Skeletal muscle tissue (tissue), 3 donors: ENCODE measurements at regions not wholly inside any gene's neighbourhood (a gene's known extent, or its start where the extent isn't known, plus 50 kb on each side); places are given as distances from the start of the nearest gene placed in this dataset.
"Not testable (repeated sequence)": the region's sequence is repeated elsewhere in the genome, so short reads cannot be mapped to it uniquely, and the experiment has no call there.

Experiments
- H3K27ac ChIP-seq: one replicate; pipeline ENCODE4 v1.7.0; 2013; ENCODE audit warnings: mild to moderate bottlenecking, low read depth, low read length, inconsistent platforms
- H3K27me3 ChIP-seq, 3 donors: one replicate each; pipeline ENCODE4 v1.7.0; 2013; ENCODE audit warnings: low read length in 3 of 3; ENCODE audit not compliant: control insufficient read depth in 3 of 3, insufficient read depth in 3 of 3
- H3K36me3 ChIP-seq, 3 donors: one replicate each; pipeline ENCODE4 v1.7.0; 2013; ENCODE audit warnings: low read length in 3 of 3; ENCODE audit not compliant: control insufficient read depth in 3 of 3, insufficient read depth in 3 of 3
- H3K4me1 ChIP-seq, 3 donors: one replicate each; pipeline ENCODE4 v1.7.0; 2013; ENCODE audit warnings: low read length in 3 of 3, mild to moderate bottlenecking in 3 of 3; ENCODE audit not compliant: control insufficient read depth in 3 of 3, insufficient read depth in 3 of 3
- H3K4me3 ChIP-seq, 3 donors: one replicate each; pipeline ENCODE4 v1.7.0; 2013; ENCODE audit warnings: low read length in 3 of 3
- H3K9ac ChIP-seq, 3 donors: one replicate each; pipeline ENCODE4 v1.7.0; 2013; ENCODE audit warnings: low read length in 3 of 3, mild to moderate bottlenecking in 3 of 3, moderate library complexity in 2 of 3, low read depth in 1 of 3
- H3K9me3 ChIP-seq, 3 donors: one replicate each; pipeline ENCODE4 v1.7.0; 2013; ENCODE audit warnings: low read length in 3 of 3; ENCODE audit not compliant: control insufficient read depth in 3 of 3
- donor health status: Osteomylitis.

DNA sequence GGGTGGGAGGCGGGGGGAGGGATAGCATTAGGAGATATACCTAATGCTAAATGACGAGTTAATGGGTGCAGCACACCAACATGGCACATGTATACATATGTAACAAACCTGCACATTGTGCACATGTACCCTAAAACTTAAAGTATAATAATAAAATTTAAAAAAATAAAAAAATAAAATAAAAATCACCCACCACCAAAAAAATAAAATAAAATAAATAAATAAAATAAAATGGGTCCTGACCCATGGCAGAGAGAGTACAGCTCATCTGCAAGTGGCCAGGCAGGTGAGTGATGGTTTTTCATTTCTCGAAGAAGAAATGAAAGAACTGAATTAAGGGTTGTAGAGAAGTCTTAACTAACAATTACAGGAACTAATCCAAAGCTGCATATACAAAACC, 92.4 kb downstream of the ACAA2 start:
- H3K9ac ChIP-seq, H3K27me3 ChIP-seq, H3K4me1 ChIP-seq, H3K4me3 ChIP-seq, H3K9me3 ChIP-seq, H3K27ac ChIP-seq, H3K36me3 ChIP-seq: not testable (repeated sequence)

- Histone ChIP-seq H3K36me3 (no peaks in the 10 kb centered on the region), H3K9me3 (no peaks in the 10 kb centered on the region), H3K4me3 (no peak overlapping the region), H3K27me3 (no peaks in the 10 kb centered on the region), H3K27ac (no peak overlapping the region), H3K9ac (no peak overlapping the region), H3K4me1 (no peaks in the 10 kb centered on the region)
Observed at GRCh38 chr18:49717617-49718016, 95.7 kb downstream of the ACAA2 start.

- no peak overlapping the region for H3K9ac ChIP-seq
- no peaks in the 10 kb centered on the region for H3K27me3 ChIP-seq
- no peaks in the 10 kb centered on the region for H3K4me1 ChIP-seq
- H3K36me3 ChIP-seq: no peaks in the 10 kb centered on the region
- H3K27ac ChIP-seq: no peak overlapping the region
- no peaks in the 10 kb centered on the region for H3K9me3 ChIP-seq
- no peak overlapping the region for H3K4me3 ChIP-seq
Observed at GRCh38 chr18:49716035-49716434, 97.3 kb downstream of the ACAA2 start.

DNA sequence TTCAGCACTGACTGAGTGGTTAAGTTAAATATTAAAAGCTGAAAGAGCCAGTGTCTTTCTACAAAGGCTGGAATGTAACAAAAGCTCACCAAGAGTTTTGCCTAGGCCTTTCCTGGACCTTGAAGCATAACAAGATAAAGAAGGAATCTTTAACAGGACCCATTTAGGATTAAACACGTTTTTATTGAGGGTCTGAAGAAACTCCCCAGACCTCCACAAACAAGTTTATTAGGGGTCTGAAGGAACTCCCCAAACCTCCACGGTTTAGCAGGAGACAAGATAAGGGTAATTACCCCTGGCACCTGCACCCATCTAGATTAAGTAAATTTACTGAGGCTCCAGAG, 104.0 kb downstream of the ACAA2 start:
- no peak overlapping the region for H3K4me3 ChIP-seq
- H3K4me1 ChIP-seq: no peaks in the 10 kb centered on the region
- no peak overlapping the region for H3K27ac ChIP-seq
- no peaks in the 10 kb centered on the region for H3K9me3 ChIP-seq
- H3K27me3 ChIP-seq: no peaks in the 10 kb centered on the region
- no peak overlapping the region for H3K9ac ChIP-seq
- H3K36me3 ChIP-seq: no peaks in the 10 kb centered on the region

GRCh38 chr18:49708662-49709346, 104.5 kb downstream of the ACAA2 start:
- Histone ChIP-seq H3K36me3 (no peaks in the 10 kb centered on the region), H3K27me3 (no peaks in the 10 kb centered on the region), H3K9ac (no peak overlapping the region), H3K27ac (no peak overlapping the region), H3K9me3 (no peaks in the 10 kb centered on the region), H3K4me1 (no peaks in the 10 kb centered on the region), H3K4me3 (no peak overlapping the region)

DNA sequence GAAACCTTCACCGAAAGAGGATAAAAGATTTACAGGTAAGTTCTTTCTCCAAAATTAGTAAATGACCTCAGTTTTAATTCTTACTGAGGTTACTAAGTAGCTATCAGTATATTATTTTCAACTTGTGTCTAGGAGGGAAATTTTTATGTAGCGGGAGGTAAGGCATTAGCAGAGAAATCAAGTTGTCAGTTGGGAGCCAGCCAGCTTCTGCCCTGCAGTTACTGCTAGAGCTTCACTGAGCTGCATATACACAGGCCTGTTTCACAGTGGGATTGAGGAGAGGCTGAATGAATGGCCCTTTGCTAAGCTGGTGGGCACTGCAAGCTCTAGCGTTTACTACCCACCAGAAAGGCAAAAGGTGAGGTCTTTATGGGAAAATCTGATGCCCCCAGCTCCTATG, 105.7 kb downstream of the ACAA2 start:
- H3K27me3 ChIP-seq: no peaks in the 10 kb centered on the region
- H3K4me1 ChIP-seq: no peaks in the 10 kb centered on the region

GRCh38 chr18:49704334-49704733, 109.0 kb downstream of the ACAA2 start:
- Histone ChIP-seq H3K9me3 (no peaks in the 10 kb centered on the region), H3K27me3 (no peaks in the 10 kb centered on the region), H3K9ac (no peak overlapping the region), H3K27ac (no peak overlapping the region), H3K36me3 (no peaks in the 10 kb centered on the region), H3K4me3 (no peak overlapping the region), H3K4me1 (no peaks in the 10 kb centered on the region)

More for the DNA sequence above, 105.7 kb downstream of the ACAA2 start:
- H3K9ac ChIP-seq: no peak overlapping the region
- no peak overlapping the region for H3K4me3 ChIP-seq
- H3K9me3 ChIP-seq: no peaks in the 10 kb centered on the region
- no peak overlapping the region for H3K27ac ChIP-seq
- H3K36me3 ChIP-seq: no peaks in the 10 kb centered on the region

DNA sequence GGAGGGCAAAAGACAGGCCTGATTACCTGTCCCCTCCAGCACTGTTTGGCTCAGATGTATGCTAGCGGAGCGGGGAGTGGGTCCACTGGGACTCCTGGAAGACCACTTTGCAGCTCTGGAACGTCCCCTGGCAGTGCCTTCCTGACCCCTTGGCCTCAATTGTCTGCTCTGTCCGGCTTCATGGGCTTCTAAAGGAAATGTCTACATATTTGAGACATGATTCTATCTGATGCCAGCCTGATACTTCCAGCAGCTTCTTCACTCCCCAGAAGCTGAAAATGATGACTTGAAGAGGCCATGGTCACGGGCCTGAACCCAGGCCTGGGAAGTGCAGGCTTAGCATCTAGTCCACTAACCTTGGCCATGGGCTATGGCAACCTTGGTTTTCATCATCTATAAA, 112.1 kb downstream of the ACAA2 start:
- H3K36me3 ChIP-seq: no peaks in the 10 kb centered on the region
- H3K27me3 ChIP-seq: no peaks in the 10 kb centered on the region

DNA sequence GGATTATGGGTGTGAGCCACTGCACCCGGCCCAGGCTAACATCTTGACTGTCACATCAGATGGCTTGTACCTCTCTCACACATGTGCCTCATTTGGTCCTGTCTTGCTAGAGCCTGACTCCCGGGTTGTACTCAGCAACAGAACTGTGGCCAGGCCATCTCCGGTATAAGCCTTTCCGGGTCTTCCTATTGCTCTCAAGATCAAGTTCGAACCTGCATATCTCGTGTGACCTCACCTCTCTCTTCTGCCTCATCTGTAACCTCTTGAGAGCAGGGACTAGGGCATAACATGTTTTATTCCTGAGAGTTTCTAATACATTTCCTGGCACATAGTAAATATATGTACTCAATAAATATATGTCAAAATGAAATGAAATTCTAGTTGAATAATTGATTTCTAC, 114.0 kb downstream of the ACAA2 start:
- H3K9ac ChIP-seq: no peak overlapping the region
- H3K9me3 ChIP-seq: no peaks in the 10 kb centered on the region
- no peaks in the 10 kb centered on the region for H3K27me3 ChIP-seq
- no peak overlapping the region for H3K4me3 ChIP-seq
- H3K27ac ChIP-seq: no peak overlapping the region
- no peaks in the 10 kb centered on the region for H3K36me3 ChIP-seq
- H3K4me1 ChIP-seq: peaks cover 10 to 13% (median 11%) of the 10 kb centered on the region in 3 donors

More for the DNA sequence above, 112.1 kb downstream of the ACAA2 start:
- H3K4me3 ChIP-seq: no peak overlapping the region
- H3K9ac ChIP-seq: no peak overlapping the region
- H3K27ac ChIP-seq: no peak overlapping the region
- H3K4me1 ChIP-seq: peaks cover 10 to 13% (median 11%) of the 10 kb centered on the region in 3 donors
- no peaks in the 10 kb centered on the region for H3K9me3 ChIP-seq

DNA sequence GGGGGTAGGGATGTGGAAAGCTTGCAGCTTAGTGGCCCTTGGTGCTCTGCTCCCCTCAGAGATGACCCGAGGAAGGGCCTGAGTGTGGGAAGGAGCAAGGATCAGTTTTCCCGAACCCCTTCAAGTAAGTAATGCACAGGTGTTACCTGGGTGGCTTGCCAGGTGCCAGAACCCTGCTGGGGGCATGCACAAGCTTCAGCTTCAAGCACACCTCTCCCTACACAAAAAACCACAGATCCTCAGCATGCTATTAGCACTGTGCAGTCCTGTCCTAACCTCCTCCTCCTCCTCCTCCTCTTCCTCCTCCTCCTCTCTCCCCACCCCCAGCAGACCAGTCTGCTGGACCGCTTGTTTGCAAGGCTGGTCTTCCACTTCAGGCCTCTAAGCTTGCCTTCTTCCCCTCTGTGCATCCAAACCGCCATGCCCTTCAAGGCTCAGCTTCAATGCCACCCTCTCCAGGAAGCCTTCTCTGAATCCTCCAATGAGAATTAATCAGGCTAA, 114.8 kb downstream of the ACAA2 start:
- no peaks in the 10 kb centered on the region for H3K9me3 ChIP-seq
- H3K4me1 ChIP-seq: peaks cover 10 to 13% (median 11%) of the 10 kb centered on the region in 3 donors
- no peak overlapping the region for H3K27ac ChIP-seq
- no peaks in the 10 kb centered on the region for H3K27me3 ChIP-seq
- H3K9ac ChIP-seq: no peak overlapping the region
- no peak overlapping the region for H3K4me3 ChIP-seq
- no peaks in the 10 kb centered on the region for H3K36me3 ChIP-seq
